DMS153 treated with DMSO at 0.1 percent for 48 hours (cell line): ENCODE measurements at regions not wholly inside any gene's neighbourhood (a gene's known extent, or its start where the extent isn't known, plus 50 kb on each side); places are given as distances from the start of the nearest gene placed in this dataset.
"Not testable (repeated sequence)": the region's sequence is repeated elsewhere in the genome, so short reads cannot be mapped to it uniquely, and the experiment has no call there.

Experiments used
- DNase-seq: peaks from one replicate; lab custom pipeline; 2025; ENCODE audit not compliant: unreplicated experiment; lab: John Stamatoyannopoulos, UW

GRCh38 chr14:101307162-101307561 is 254.1 kb upstream of the DIO3 start:
- DNase-seq: not testable (repeated sequence)

- not testable (repeated sequence) for DNase-seq
Observed at GRCh38 chr14:101311186-101311585, 250.1 kb upstream of the DIO3 start.

GRCh38 chr14:101313268-101313667 is 248.0 kb upstream of the DIO3 start:
- DNase-seq: no peak

DNA sequence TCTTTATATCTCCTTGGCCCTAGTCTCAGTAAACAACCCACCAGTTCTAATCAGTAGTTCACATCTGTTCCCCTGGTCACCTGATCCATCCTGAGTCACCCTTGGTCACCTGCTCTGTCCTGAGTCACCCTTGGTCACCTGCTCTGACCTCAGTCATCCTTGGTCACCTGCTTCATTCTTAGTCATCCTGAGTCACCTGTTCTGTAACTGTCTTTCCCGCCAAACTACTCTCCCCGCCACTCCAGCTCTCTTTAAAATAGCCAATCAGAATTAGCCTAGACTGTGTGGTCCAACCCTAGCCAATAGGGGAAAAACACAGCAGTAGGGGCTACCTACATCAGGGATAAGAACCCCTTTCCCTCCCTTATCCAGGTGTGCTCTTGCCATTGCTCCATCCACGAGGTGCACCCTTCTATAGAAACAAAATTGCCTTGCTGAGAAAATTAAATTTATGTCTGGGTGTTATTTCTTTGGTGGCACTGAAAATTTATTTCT is 245.4 kb upstream of the DIO3 start:
- DNase-seq: no peak

GRCh38 chr14:101318271-101318670 is 243.0 kb upstream of the DIO3 start:
- DNase-seq: no peak

DNA sequence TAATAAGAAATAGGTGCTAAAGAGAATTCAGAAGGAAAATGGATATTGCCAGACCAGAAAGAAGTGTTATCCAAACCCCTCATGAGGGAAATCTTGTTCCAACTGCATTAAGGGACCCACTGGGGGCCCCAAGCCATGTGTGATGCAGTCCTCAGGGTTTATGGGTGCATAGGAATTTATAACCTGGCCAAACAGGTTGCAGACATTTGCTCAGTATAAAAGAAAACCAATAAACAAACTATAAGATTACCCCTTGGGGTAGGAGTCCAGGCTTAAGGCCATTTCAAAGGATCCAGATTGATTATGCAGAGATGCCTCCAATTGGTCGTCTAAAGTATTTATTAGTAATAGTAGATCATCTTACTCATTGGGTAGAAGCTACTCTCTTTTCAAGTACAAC is 240.9 kb upstream of the DIO3 start:
- DNase-seq: no peak

DNA sequence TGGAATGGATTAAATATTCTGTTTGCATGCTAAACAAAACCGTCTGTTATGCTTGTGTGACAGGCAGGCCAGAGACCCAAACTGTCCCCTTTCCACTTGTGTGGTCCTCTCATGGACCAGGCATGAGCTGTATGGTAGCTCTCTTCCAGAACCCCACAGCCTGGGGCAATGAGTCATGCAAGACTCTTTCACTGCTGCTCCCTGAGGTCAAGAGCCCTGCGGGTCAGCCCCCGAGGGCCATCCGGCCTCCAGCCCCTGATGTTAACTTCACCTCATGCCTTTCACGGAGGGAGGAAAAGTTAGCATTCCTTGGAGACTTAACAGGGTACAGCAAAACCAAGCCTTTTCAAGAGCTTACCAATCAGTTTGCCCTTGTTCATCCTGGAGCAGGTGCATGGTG is 239.1 kb upstream of the DIO3 start:
- DNase-seq: no peak

DNA sequence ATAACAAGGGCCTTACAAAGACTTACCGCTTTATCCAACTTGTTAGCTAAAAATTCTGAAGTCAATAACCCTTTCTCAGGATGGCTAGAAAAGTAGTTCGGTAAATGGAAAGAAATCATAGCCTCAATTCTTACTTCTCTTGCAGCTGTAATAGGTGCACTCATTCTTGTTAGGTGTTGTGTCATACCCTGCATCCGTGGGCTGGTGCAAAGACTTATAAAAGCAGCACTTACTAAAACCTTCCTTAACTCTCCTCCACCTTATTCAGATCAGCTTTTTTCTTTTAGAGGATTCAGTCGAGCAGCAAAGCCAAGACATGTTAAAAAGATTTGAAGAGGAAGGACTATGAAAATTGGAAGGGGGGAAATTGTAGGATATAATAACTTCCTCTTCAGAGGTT is 238.2 kb upstream of the DIO3 start:
- no peak for DNase-seq

GRCh38 chr14:101323614-101324235 is 237.6 kb upstream of the DIO3 start:
- DNase-seq: not testable (repeated sequence)

DNA sequence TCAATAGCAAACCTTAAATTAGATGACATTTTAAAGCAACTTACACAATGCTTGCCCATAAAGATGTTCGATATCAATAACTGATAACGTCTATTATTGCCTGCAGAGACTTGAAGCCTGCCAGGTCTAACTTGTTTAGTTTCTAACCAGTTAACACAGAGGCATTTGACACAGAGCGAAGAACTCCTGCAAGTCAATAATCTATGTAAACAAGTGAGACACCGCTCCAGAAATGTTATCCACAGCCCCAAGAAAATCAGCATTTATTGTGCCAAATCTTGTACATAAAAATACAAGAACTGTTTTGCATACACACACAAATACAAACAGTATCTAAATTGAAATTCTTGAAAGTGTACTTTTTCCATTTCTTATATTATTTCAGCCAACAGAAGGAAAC is 236.0 kb upstream of the DIO3 start:
- DNase-seq: no peak

- no peak for DNase-seq
Observed at GRCh38 chr14:101328412-101329028, 232.8 kb upstream of the DIO3 start.

GRCh38 chr14:101330416-101331140 is 230.7 kb upstream of the DIO3 start:
- DNase-seq: no peak

DNA sequence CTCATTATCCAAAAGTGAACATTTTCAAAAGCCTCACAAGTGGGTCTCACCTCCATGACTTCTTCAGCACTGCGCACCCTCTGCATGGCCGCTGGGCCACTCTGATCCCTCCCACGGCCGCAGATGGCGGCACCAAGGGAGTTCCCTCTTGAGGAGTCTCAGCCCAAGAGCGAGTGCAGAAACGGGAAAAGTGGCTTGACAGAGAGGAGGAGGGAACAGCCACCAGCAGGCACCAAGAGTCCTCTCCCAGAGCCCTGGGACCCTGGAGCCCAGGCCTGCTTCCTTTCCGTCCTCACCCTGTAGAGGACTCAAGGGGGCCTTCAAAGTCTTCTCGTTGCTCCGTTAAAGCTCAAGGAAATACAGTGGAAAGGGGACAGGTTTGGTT is 230.2 kb upstream of the DIO3 start:
- no peak for DNase-seq

DNA sequence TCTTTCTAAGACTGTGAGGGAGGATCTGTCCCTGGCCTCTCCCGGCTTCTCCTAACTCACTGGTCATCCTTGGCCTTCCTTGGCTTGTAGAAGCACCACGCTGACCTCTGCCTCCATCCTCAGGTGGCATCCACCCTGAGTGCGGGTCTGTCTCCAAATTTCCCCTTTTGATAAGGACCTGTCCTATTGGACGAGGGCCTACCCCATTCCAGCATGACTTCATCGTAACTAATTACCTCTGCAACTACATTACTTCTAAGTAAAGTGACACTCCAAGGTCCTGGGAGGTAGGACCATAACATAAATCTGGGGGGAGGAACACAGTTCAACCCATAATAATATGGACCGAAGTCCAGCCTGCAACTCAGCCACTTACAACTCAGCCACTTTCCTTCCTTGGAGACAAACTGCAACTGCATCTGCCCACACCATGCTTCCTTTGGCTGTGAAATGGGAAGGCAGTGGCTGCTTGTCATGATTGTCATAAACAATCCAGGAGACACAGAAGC is 229.6 kb upstream of the DIO3 start:
- no peak for DNase-seq

- no peak for DNase-seq
Observed at GRCh38 chr14:101332281-101332680, 229.0 kb upstream of the DIO3 start.

DNA sequence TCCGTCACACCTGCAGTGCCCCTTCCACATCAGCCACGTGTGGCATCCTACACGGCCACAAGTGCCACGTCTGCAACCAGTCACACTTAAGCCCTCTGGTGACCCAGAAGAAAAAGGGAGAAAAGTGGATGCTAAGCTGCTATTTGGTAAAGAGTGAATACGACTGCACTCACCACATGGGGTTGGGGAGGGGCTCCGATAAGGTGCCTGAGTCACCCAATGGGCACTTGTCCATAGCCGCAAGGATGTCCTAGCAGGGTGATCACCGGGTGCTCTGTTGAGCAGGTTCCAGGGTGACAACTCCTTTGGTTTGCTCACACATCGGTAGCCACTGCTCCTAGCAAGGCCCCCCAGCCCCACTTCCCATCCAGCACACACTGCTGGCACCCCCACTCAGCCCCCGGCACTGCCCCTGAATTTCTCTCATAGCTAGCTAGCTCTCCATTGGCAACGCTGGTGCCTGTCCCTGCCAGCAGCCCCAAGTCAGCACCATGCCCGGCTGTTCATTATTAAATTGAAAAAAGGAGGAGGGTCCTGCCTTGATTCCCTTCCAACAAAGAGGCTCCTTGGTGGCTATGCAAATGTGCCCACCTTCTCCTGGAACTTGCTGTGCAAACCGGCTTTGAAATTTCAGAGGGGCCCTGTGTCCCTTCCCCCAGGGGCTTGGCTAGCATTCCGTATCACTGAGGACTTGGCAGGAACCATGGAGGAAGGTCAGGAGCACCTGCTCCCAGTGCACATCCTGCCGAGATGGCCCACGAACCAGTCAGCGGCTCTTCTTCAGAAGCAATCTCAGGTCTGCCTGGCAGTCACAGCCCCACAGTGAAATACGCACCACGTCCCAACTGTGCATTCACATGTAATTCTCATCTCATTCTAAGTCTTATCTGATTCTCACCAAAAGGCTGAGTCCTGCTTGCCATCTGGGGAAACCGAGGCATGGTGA is 227.7 kb upstream of the DIO3 start:
- DNase-seq: no peak

- DNase-seq: no peak
Observed at GRCh38 chr14:101334656-101335055, 226.6 kb upstream of the DIO3 start.

DNA sequence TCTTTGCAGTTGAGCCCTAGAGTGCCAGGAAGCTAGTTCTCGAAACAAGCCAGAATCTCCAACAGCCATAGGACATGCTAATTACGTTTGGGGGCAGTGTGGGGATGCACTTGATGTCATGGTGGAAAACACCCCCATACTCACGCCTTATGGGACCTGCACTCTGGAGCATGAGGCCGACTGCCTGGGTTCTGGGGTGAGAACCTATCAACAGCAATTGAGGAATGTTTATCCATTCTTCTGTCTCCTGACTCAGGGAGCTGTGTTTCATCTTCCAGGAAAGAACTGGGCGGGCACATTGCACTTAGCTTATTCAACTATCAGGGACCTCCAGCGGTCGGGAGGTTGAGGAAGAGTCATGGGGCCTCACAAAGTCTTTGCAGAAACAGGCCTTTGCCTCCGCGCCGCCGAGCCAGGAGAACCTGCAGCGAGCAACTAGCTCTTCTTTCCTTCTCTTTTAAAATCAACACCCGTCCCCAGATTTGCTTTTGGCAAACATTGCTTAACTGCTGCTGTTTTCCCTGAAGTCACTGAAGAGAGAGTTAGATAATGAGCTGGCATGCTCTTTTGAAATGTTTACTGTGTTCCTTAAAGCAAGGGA is 226.1 kb upstream of the DIO3 start:
- no peak for DNase-seq

- DNase-seq: no peak
Observed at GRCh38 chr14:101336183-101336582, 225.1 kb upstream of the DIO3 start.

DNA sequence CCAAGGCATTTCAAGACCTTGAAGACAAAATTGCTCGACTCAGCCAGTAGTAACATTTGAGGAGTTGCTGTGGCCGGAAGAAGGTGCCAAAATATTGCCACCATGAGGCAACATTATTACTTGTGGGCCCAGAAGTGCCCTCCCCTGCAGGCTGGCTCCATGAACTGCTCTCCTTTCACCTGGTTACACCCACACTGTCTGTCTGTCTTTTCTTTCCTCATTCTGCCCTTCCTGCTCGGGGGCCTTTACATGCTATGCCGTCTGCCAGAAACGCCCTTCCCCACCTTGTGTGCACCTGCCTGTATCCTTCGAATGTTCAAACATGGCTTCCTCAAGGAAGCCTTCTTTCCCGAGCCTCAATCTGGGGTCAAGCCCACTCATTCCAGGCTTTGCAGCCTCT is 224.2 kb upstream of the DIO3 start:
- no peak for DNase-seq

DNA sequence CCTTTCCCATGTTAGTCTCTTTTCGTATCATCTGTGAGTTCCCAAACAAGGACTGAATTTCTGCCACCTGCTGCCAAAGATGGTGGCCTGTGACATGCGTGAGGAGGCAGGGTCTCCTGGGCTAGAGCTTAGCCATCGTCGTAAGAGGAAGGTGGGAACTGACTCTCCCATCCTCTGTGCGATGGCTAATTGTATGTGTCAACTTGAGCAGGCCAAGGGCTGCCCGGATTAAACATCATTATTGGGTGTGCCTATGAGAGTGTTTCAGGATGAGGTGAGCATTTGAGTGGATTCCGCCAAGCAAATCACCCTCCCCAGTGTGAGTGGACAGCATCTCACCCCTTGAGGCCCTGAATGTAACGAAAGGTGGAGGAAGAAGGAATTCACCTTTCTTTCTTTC is 220.7 kb upstream of the DIO3 start:
- DNase-seq: no peak
